Esophagus squamous epithelium (tissue), 4 donors: ENCODE measurements at regions not wholly inside any gene's neighbourhood (a gene's known extent, or its start where the extent isn't known, plus 50 kb on each side); places are given as distances from the start of the nearest gene placed in this dataset.
"Not testable (repeated sequence)": the region's sequence is repeated elsewhere in the genome, so short reads cannot be mapped to it uniquely, and the experiment has no call there.

Experiments
- CTCF ChIP-seq, 6 experiments: fragments of 450-650 bp in 4 of 6; fragments of 200-600 bp in 2 of 6; sonication (generic) in 2 of 6; IDR thresholded peaks; one replicate each; pipeline ENCODE4 v1.5.1; 2016 to 2019; ENCODE audit warnings: antibody characterized with exemption in 6 of 6, mild to moderate bottlenecking in 4 of 6, moderate library complexity in 4 of 6
- POLR2A ChIP-seq, 4 donors: fragments of 450-650 bp; IDR thresholded peaks; one replicate each; pipeline ENCODE4 v1.6.1; 2017; ENCODE audit warnings: antibody characterized with exemption in 4 of 4, mild to moderate bottlenecking in 4 of 4, moderate library complexity in 3 of 4

GRCh38 chr21:6557415-6557814 lies 3964.0 kb upstream of the TPTE start:
- not testable (repeated sequence) for TF ChIP-seq CTCF, POLR2A (IDR thresholded peaks at IDR 0.05)
